ENCODE measurements at regions not wholly inside any gene's neighbourhood (a gene's known extent, or its start where the extent isn't known, plus 50 kb on each side); places are given as distances from the start of the nearest gene placed in this dataset.

GRCh38 chr1:188476606-188477005 lies 1647.9 kb downstream of the PLA2G4A start:
- no peak overlapping the region for H3K27ac Mint-ChIP-seq
- no peak overlapping the region for H3K4me3 Mint-ChIP-seq
- H3K9me3 Mint-ChIP-seq = peaks cover 16% of the 10 kb centered on the region
- no peaks in the 10 kb centered on the region for H3K27me3 Mint-ChIP-seq
- intact Hi-C loops (cut with micrococcal nuclease) = no loop called here
- no peaks in the 10 kb centered on the region for H3K36me3 Mint-ChIP-seq (ENCODE audit: low read depth)
- no peaks in the 10 kb centered on the region for H3K4me1 Mint-ChIP-seq (ENCODE audit: low read depth)

GRCh38 chr1:188489336-188490112 lies 1660.8 kb downstream of the PLA2G4A start:
- Mint-ChIP-seq H3K9me3 (no peaks in the 10 kb centered on the region), H3K4me3 (no peak overlapping the region), H3K4me1 (ENCODE audit: low read depth) (no peaks in the 10 kb centered on the region), H3K27me3 (no peaks in the 10 kb centered on the region), H3K36me3 (ENCODE audit: low read depth) (no peaks in the 10 kb centered on the region), H3K27ac (no peak overlapping the region)
- intact Hi-C loops (cut with micrococcal nuclease) = no loop called here

DNA sequence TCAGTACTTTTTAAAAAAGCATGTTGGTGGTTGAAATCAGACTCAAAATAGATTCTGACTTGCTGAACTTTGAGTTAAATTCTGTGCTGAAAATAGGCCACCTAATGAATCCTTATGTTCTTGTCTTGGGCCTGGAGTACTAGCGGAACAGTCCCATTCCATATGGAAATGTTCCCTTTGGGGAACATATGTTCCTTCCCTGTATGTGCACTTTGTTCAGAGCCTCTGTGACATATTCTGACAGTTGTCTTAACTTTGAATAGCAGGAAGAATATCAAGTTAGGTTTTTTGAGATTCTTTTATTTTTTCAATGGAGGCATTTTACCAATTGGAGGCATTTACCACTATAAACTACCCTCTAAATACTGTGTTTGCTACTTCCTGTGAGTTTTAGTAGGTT lies 1667.8 kb downstream of the PLA2G4A start:
- intact Hi-C loops (cut with micrococcal nuclease) = no loop called here
- H3K36me3 Mint-ChIP-seq (ENCODE audit: low read depth) = no peaks in the 10 kb centered on the region
- H3K4me3 Mint-ChIP-seq = no peak overlapping the region
- H3K27ac Mint-ChIP-seq = no peak overlapping the region
- no peaks in the 10 kb centered on the region for H3K4me1 Mint-ChIP-seq (ENCODE audit: low read depth)
- H3K27me3 Mint-ChIP-seq = no peaks in the 10 kb centered on the region
- H3K9me3 Mint-ChIP-seq = peaks cover 22% of the 10 kb centered on the region

DNA sequence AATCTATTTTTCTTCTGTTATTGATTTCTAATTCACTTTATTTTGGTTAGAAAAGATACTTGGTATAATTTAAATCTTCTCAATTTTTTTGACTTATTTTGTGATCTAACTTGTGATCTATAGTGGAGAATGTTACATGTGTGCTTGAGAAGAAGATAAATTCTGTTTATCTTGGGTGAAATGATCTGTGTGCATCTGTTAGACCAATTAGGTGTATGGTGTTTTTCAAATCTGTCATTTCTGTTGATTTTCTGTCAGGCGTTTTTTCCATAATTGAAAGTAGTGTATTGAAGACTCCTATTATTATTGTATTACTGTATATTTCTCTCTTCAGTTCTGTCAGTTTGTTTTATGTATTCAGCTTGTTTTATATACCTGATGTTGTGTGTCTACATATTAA lies 1668.3 kb downstream of the PLA2G4A start:
- Mint-ChIP-seq H3K27me3 (no peaks in the 10 kb centered on the region), H3K9me3 (peaks cover 22% of the 10 kb centered on the region), H3K36me3 (ENCODE audit: low read depth) (no peaks in the 10 kb centered on the region), H3K4me3 (no peak overlapping the region), H3K27ac (no peak overlapping the region), H3K4me1 (ENCODE audit: low read depth) (no peaks in the 10 kb centered on the region)
- intact Hi-C loops (cut with micrococcal nuclease) = no loop called here

DNA sequence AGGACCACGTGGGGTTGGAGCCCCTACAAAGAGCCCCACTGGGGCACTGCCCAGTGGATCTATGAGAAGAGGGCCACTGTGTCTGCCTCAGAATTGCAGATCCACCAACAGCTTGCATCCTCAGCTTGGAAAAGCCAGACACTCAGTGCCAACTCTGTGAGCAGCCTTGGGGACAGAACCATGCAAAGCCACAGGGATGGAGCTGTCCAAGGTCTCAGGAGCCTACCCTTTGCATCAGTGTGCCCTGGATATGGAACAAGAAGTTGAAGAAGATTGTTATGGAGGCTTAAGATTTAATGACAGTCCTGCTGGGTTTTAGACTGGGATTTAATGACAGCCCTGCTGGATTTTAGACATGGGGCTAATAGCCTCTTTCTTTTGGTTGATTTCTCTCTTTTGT lies 1670.9 kb downstream of the PLA2G4A start:
- no peaks in the 10 kb centered on the region for H3K4me1 Mint-ChIP-seq (ENCODE audit: low read depth)
- no peak overlapping the region for H3K4me3 Mint-ChIP-seq
- intact Hi-C loops (cut with micrococcal nuclease) = no loop called here
- H3K36me3 Mint-ChIP-seq (ENCODE audit: low read depth) = no peaks in the 10 kb centered on the region
- H3K27me3 Mint-ChIP-seq = no peaks in the 10 kb centered on the region
- H3K9me3 Mint-ChIP-seq = peaks cover 22% of the 10 kb centered on the region
- H3K27ac Mint-ChIP-seq = no peak overlapping the region

GRCh38 chr1:188514917-188515316 lies 1686.2 kb downstream of the PLA2G4A start:
- Mint-ChIP-seq H3K4me3 (no peak overlapping the region), H3K27me3 (no peaks in the 10 kb centered on the region), H3K4me1 (ENCODE audit: low read depth) (no peaks in the 10 kb centered on the region), H3K36me3 (ENCODE audit: low read depth) (no peaks in the 10 kb centered on the region), H3K9me3 (peaks cover 8% of the 10 kb centered on the region), H3K27ac (no peak overlapping the region)
- intact Hi-C loops (cut with micrococcal nuclease) = no loop called here

DNA sequence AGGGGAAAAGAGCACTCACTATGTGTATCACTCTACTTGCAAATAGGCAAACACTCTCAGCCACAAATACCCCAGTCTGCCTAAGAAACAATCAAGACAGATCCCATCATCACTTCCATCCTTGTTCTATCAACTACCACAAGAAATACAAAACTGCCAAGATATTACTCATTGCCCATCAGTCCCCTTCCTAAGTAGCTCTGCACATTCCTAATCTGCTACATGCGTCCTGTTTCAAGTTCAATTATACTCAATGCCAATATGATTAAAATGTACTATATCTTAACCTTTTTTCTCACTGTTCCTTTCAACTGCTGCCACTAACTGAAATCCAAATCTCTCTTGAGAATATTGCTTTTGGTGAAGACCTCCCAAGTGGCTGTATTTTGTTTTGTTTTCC lies 1688.4 kb downstream of the PLA2G4A start:
- intact Hi-C loops (cut with micrococcal nuclease) = no loop called here
- Mint-ChIP-seq H3K9me3 (peaks cover 8% of the 10 kb centered on the region), H3K36me3 (ENCODE audit: low read depth) (no peaks in the 10 kb centered on the region), H3K4me1 (ENCODE audit: low read depth) (no peaks in the 10 kb centered on the region), H3K27me3 (no peaks in the 10 kb centered on the region), H3K27ac (no peak overlapping the region), H3K4me3 (no peak overlapping the region)

DNA sequence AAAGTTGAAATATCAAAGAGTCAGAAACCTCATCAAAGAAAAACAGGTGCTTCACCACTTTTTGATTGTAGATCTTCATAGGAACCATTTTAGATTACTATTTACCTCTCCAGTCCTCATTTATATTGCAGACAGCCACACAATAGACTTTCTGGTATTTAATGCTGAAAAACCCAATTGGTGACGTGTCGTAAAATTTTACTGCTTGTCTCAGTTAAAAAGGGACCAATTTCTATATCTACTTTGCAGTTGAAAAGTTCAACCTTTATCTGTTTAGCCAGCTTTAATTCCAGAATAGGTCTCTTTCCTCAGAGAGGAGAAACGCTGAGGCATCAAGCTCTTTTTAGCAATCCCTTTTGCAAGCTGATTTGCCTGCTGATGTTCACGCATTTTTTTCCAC lies 1722.4 kb downstream of the PLA2G4A start:
- Mint-ChIP-seq H3K9me3 (no peaks in the 10 kb centered on the region), H3K27ac (no peak overlapping the region), H3K4me1 (ENCODE audit: low read depth) (no peaks in the 10 kb centered on the region), H3K27me3 (no peaks in the 10 kb centered on the region), H3K4me3 (no peak overlapping the region), H3K36me3 (ENCODE audit: low read depth) (no peaks in the 10 kb centered on the region)
- intact Hi-C loops (cut with micrococcal nuclease) = no loop called here

DNA sequence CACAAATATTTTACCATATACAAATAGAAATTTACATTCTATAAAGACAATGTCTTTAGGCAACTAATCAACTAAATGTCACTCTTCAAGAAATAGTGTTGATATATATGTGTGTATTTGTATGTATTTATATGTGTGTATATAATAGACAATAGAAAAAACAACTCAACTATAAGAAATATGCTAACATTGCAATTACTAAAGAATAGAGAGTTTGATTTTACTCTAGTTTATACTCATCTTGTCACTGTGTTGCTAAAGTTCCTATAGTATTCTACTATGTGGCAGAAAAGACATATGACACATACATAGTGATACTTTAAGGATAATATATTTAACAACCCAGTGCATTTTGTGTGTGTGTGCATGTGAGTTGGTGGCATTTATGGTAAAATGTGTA lies 1728.3 kb downstream of the PLA2G4A start:
- Mint-ChIP-seq H3K27ac (no peak overlapping the region), H3K36me3 (ENCODE audit: low read depth) (no peaks in the 10 kb centered on the region), H3K27me3 (no peaks in the 10 kb centered on the region)

DNA sequence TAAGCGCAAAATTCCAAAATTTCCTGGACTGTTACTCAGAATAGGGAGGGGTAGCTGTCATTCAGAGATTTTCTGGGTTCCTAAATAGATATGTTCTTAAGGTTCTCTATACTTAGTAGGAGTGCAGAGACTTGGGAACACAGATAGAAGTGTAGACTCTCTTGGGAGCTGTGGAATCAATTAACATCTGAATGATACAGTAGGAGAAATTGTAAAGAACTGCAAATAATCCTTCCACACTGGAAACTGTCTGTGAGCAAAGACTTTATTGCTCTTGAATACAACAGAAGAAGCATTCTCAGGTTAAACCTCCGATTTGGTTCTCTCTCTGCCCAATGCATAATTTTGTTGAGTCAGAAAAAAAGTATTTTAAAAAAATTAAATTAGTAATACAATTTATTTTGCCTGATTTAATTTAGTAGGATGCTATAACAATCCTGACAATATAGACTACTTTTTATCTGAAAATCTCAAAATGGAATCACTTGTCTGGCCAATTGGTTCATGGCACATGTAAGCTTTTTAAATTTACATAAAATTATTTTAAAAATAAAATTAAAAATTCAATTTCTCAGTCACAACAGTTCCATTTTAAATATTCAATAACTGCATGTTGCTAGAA lies 1754.3 kb downstream of the PLA2G4A start:
- H3K36me3 Mint-ChIP-seq (ENCODE audit: low read depth) = no peaks in the 10 kb centered on the region
- H3K27me3 Mint-ChIP-seq = no peaks in the 10 kb centered on the region

More for the DNA sequence above, 1728.3 kb downstream of the PLA2G4A start:
- H3K4me3 Mint-ChIP-seq = no peak overlapping the region
- intact Hi-C loops (cut with micrococcal nuclease) = no loop called here
- H3K4me1 Mint-ChIP-seq (ENCODE audit: low read depth) = no peaks in the 10 kb centered on the region
- H3K9me3 Mint-ChIP-seq = no peaks in the 10 kb centered on the region

GRCh38 chr1:188584119-188584518 lies 1755.4 kb downstream of the PLA2G4A start:
- intact Hi-C loops (cut with micrococcal nuclease) = no loop called here
- H3K4me1 Mint-ChIP-seq (ENCODE audit: low read depth) = no peaks in the 10 kb centered on the region
- no peak overlapping the region for H3K27ac Mint-ChIP-seq
- no peaks in the 10 kb centered on the region for H3K36me3 Mint-ChIP-seq (ENCODE audit: low read depth)
- no peaks in the 10 kb centered on the region for H3K27me3 Mint-ChIP-seq
- H3K9me3 Mint-ChIP-seq = no peaks in the 10 kb centered on the region
- no peak overlapping the region for H3K4me3 Mint-ChIP-seq

More for the DNA sequence above, 1754.3 kb downstream of the PLA2G4A start:
- no peak overlapping the region for H3K27ac Mint-ChIP-seq
- H3K4me3 Mint-ChIP-seq = no peak overlapping the region
- intact Hi-C loops (cut with micrococcal nuclease) = no loop called here
- no peaks in the 10 kb centered on the region for H3K9me3 Mint-ChIP-seq
- H3K4me1 Mint-ChIP-seq (ENCODE audit: low read depth) = no peaks in the 10 kb centered on the region

DNA sequence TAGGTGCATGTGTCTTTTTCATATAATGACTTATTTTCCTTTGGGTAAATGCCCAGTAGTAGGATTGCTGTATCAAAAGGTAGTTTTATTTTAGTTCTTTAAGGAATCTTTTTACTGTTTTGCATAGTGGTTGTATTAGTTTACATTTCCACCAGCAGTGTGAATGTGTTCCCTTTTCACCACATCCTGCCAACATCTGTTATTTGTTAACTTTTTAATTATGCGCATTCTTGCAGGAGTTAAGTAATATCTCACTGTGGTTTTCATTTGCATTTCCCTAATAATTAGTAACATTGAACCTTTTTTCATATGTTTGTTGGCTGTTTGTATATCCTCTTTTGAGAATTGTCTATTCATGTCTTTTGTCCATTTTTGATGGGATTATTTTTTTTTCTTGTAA lies 1761.9 kb downstream of the PLA2G4A start:
- Mint-ChIP-seq H3K4me3 (no peak overlapping the region), H3K27me3 (no peaks in the 10 kb centered on the region), H3K9me3 (peaks cover 8% of the 10 kb centered on the region), H3K27ac (no peak overlapping the region), H3K4me1 (ENCODE audit: low read depth) (no peaks in the 10 kb centered on the region), H3K36me3 (ENCODE audit: low read depth) (no peaks in the 10 kb centered on the region)
- intact Hi-C loops (cut with micrococcal nuclease) = no loop called here

DNA sequence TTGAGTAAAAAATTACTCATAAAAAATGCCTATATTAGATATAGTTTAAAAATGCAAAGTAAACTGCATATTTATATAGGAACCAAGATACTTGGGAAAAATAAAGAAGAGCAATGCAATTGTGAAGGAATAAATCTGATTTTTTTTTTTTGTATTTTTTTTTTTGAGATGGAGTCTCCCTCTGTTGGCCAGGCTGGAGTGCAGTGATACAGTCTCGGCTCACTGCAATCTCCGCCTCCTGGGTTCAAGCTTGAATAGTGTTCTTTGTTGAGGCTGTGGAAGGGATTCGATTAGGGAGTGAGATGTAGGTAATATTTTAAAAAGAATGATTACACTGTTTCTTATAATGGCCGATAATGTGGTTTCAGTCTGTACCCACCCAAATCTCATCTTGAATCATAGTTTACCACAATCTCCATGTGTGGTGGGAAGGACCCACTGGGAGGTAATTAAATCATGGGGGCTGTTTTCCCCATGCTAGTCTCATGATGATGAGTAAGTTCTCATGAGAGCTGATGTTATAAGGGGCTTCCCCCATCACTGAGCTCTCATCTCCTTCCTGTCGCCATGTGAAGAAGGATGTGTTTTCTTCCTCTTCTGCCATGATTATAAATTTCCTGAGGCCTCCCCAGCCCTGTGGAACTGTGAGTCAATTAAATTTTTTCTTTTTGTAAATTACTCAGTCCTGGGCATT lies 1765.9 kb downstream of the PLA2G4A start:
- no peak overlapping the region for H3K4me3 Mint-ChIP-seq
- no peaks in the 10 kb centered on the region for H3K27me3 Mint-ChIP-seq
- intact Hi-C loops (cut with micrococcal nuclease) = no loop called here
- H3K27ac Mint-ChIP-seq = no peak overlapping the region
- no peaks in the 10 kb centered on the region for H3K36me3 Mint-ChIP-seq (ENCODE audit: low read depth)
- no peaks in the 10 kb centered on the region for H3K4me1 Mint-ChIP-seq (ENCODE audit: low read depth)
- H3K9me3 Mint-ChIP-seq = peaks cover 8% of the 10 kb centered on the region

DNA sequence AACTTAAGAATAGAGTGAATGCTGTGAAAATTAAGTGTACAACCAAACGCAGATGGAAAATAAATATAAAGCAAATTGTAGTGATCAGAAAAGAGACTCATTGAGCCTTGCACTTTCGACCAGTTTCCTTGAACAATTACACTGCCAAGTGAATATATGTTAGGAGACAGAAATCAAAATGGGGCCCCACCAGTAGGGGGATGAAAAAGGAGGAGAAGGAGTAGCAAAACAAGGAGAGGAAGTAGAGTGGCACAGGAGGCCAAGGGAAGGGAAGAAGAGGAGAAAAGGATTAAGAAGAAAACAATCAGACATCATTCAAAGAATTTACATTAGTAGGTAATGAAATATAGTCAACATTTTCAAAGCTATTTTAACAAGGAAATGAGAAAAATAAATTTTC lies 1770.6 kb downstream of the PLA2G4A start:
- no peak overlapping the region for H3K4me3 Mint-ChIP-seq
- H3K9me3 Mint-ChIP-seq = no peaks in the 10 kb centered on the region
- H3K4me1 Mint-ChIP-seq (ENCODE audit: low read depth) = no peaks in the 10 kb centered on the region
- intact Hi-C loops (cut with micrococcal nuclease) = no loop called here
- H3K27me3 Mint-ChIP-seq = no peaks in the 10 kb centered on the region
- no peak overlapping the region for H3K27ac Mint-ChIP-seq
- H3K36me3 Mint-ChIP-seq (ENCODE audit: low read depth) = no peaks in the 10 kb centered on the region

Measured in dendritic cell treated with granulocyte-macrophage colony-stimulating factor and Interleukin-4, amounts not matched to agents 40 ng/mL and 50 ng/mL, for 4 days (primary cell).